HG02943 (cell line): ENCODE measurements at regions not wholly inside any gene's neighbourhood (a gene's known extent, or its start where the extent isn't known, plus 50 kb on each side); places are given as distances from the start of the nearest gene placed in this dataset.

Experiments used
- ATAC-seq: cut with Tn5 transposase; IDR thresholded peaks from one replicate; pipeline ENCODE4 v1.9.1; 2021; ENCODE audit warnings: mild to moderate bottlenecking, low read depth, moderate library complexity; ENCODE audit not compliant: unreplicated experiment

DNA sequence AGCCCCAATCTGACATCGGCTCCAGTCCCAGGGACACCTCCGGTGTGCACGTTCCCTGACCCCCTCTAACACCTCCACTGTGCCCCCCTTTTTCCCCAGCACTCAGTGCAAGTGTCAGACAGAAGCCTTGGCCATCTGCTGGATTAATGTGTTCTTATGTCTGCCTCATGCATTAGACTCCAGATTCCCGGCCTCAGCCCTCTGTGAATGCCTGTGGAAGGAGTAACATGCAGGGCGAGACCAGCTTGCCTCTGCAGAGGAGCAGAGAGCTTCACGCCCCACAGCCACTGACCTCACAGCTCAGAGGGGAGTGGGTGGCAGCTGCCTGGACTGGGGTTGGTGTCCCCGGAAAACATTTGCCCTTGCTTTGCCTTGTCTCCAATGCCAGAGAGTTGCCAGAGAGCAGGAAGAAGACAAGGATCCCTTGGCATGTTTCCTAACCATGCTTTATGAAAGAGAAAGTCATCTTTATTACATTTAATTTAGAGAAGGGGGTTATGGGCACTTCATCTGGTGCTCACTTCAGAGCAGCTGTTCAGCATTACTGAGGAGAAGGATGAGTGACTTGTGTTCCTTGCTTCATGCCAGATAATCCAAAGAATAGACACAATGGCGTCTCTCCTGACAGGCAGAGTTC, 91.6 kb upstream of the CXCL12 start:
- no peak for ATAC-seq

DNA sequence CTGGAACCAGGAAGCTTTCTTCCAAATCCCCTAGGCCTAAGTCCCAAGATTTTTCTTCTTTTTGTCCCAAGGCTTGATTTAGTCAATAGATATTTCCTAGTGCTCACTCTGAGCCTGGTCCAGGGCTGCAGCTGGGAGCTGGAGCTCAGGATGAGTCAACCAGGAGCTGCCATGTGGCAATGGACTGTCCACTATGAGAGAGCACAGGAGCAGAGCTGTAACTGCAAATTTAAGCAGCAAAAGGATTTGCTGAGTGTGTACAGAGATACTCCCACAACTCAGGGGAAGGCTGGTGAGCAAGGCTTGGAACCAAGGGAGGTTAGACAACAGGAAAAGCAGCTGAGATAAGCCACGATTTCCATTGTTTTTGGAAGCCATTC, 92.1 kb upstream of the CXCL12 start:
- ATAC-seq: no peak

DNA sequence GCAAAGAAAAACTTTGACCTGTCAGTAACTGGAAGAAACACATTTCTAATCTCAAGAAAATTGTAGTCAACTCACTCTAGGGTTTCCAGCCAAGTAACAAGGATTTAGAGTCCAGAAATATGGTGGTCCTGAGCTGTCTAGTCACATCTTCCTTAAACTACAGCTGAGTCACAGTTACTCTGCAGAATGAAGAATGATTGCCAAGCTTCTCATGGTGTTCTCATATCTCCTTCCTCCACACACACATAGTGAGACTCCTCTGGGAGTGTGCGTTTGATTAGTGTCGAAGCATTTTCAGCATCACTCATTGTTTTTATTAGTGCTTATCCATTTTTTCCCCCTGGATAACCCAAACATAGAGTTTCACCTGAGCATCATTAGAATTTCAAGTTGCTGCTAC, 93.1 kb upstream of the CXCL12 start:
- ATAC-seq: no peak

DNA sequence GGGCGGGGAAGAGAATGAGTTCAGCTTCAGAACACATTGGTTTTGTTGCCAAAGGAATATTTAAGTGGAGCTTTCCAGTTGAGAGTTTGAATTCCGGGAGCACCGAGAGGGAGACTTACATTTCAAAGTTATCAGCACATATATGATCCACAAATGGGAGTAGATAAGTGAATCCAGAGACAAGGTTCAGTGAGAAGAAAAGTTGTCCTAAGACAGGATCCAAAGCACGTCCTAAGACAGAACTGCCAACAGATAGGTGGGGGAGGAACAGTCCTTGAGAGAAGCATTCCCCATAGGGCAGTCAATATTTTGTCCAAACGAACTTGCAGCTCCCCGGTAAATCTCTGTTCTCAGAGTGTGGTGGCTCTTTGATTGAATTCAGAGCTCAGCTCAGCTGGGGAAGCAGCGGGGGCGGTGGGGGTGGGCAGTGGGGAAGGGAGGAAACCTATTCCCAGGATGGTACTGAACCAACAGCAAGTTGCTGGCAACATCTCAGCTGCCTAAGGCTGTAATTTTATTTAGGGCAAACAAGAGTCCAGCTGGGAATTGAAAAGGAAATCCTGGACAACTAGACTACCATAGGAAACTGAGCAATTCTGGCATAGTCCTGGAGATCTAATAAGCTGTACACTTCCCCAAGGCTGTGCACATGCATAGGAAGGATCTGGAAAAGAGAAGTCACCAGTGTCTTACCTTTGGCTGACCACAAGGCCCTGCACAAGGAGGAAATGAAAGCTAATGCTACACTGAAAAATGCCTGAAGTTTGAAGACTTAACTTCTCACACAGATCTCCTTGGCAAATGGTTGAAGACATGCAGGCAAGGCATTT, 94.2 kb upstream of the CXCL12 start:
- ATAC-seq: no peak

DNA sequence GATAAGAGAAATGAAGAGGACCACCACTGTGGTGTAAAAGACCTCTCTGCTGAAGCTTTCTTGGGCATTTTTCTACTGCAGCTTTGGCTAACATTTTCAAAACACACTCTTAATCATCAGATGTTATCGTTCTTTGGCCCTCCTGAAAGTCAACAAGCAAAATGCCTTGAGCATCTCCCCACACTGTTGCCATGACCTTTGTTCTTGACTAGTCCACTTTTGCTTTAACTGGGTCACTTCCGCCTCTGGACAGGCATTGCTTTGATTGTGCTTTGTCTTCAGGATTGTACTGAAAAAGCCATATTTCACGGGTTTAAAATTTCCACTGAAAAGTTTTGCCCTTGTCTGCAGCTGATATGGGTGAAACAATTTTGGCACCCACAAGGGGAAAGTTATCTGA, 107.8 kb upstream of the CXCL12 start:
- no peak for ATAC-seq

DNA sequence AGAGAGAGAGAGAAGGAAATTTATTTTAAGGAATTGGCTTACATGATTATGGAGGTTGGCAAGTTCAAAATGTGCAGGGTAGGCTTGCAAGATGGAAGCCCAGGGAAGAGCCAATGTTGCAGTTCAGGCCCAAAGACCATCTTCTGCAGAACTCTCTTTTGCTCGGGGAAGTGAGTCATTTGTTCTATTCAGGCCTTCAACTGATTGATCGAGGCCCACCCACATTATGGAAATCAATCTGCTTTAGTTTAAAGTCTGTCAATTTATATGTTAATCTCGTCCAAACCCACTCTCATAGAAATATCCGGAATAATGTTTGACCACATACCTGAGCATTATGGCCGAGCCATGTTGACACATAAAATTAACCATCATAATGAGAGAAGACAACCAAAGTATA, 113.3 kb upstream of the CXCL12 start:
- no peak for ATAC-seq

DNA sequence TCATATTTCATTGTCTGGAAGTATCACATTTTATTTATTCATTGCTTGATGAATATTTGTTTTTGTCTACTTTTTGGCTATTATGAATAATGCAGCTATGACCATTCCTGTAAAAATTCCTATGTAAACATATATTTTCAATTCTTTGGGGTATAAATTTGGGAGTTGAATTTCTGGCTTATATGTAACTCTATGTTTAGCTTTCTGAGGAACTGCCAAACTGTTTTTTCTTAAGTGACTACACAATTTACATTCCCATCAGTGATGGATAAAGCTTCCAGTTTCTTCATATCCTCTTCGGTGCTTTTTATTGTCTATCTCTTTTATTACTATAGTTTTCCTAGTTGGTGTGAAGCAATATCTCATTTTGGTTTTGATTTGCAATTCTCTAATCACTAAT, 115.6 kb upstream of the CXCL12 start:
- no peak for ATAC-seq

DNA sequence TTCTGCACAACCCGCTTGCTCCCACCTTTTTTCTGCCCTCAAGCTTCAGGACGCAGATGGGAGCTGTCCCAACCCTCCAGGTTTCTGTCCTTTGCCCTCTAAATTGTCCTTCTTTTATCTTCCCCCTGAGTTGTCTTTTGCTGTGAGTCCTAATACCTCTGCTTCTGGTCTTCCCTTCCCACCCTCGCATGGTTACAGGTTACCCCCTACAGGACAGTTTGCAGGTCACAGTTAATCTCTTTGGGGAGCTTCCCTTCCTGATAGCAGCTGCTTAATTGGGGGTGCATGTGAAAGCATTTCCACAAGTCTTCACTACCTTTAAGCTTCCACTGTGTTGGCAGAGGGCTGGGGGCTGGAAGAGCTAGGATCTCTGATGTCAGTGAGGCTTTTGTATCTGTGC, 121.5 kb upstream of the CXCL12 start:
- no peak for ATAC-seq

DNA sequence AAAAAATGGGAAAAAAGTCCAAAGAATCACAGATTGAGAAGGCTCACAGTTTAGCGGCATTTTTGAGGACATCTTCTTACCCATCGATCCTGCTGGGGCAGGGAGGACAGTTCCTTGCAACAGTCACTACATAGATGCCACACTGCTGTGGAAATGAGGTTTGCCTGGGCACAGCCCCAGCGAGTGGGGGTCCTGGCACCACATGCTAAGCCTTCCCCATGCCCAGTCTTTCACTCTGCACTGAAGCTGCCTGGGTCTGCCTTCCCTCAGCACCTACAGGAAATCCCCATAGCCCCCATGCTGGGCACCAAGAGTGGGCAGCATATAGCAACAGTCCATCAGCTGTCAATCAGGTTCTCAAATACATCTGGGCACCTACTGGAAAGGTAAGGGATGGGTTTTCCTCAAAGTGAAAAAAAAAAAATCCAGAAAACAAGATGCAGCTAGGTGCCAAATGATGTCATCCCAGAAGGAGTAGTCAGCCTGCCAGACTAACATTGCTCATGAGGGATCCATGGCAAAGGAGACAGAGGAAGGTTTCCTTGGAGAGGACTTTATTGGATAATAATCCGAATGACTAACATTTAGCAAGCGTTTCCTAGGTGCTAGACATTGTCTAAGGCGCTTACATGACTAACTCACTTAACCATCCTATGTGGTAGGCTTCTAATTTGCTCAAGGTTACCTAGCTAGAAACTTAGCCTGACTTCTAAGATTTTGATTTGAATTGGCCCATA, 125.7 kb upstream of the CXCL12 start:
- ATAC-seq: no peak

DNA sequence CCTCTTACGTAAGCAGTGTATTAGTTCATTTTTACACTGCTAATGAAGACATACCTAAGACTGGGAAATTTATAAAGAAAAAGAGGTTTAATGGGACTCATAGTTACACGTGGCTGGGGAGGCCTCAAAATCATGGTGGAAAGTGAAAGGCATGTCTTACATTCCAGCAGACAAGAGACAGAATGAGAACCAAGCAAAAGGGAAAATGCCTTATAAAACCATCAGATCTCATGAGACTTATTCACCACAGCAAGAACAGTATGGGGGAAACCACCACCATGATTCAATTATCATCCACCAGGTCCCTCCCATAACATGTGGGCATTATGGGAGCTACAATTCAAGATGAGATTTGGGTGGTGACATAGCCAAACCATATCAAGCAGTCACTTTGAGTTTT, 126.3 kb upstream of the CXCL12 start:
- ATAC-seq: no peak

DNA sequence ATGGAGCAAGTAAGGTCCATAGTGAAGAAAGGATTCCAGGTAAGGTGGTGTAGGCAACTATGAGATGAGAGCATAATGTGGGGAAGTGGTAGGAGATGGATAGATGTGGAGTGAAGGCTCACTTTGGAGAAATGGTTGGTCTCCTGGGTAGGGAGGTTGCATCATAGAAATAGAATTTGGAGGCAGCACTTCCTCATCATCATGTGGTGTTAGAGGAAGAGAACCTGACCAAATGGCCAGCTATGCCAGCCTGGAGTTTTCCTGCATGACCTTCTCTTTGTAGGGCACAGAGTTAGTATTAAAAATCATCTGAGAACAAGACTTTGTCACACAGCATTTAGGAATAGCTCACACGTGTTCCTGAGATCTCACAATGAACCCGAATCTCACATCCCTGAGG, 126.7 kb upstream of the CXCL12 start:
- no peak for ATAC-seq

DNA sequence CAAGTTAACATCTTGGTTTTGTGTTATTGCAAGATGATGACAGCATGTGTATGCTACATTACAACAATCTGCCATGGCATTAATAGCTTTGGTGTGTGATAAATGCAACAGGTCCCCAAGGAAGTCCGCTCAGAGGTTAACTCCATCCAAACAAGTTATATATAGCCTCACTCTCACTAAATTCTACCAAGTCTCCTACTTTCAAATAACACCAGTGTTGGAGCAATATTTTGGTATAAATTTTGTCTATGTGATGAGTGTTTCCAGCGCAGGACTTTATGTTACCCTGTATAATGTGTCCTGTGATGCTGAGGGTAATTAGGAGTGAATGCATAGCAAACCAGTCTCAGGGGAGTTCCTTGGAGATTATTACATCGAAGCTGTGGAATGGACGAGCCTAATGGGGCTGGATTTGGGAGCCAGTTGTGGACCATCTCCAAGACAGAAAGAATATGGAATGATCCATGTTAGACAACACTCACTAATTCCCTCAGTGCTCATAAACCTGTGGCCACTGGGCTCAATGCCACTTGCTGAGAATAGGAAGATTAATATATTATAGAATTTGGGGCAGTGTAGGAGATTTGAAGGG, 127.6 kb upstream of the CXCL12 start:
- ATAC-seq: no peak

DNA sequence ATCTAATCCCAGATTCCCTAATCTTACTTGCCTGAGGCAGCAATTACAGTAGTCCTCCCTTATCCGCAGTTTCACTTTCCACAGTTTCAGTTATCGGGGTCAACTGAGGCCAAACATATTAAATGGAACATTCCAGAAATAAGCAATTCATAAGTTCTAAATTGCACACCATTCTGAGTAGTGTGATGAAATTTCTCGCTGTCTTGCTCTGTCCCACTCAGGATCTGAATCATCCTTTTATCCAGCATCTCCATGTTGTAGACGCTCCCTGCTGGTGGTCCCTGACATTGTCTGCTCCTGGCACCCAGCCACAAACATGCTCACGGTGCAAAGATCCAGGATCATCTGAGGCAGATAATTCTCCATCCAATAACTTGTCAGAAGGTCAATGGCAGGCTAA, 128.7 kb upstream of the CXCL12 start:
- no peak for ATAC-seq

DNA sequence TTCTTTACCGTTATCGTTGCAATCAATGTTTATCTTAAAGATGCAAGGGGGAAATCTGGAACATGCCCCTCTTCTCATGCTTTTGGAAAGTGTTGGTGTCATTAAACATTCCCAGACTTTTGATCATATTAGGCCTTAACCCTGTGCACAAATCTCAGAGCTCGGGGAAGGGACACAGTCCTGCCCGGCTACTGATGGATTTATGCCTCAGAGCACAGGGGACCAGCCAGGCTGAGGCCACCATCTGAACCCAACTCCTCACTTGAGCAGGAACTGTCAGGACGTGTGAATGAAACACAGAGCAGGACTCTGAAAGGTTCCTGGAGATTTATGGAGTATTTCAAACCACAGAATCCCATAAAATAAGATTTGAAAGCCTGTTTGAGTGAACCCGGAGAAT, 132.0 kb upstream of the CXCL12 start:
- ATAC-seq: no peak

DNA sequence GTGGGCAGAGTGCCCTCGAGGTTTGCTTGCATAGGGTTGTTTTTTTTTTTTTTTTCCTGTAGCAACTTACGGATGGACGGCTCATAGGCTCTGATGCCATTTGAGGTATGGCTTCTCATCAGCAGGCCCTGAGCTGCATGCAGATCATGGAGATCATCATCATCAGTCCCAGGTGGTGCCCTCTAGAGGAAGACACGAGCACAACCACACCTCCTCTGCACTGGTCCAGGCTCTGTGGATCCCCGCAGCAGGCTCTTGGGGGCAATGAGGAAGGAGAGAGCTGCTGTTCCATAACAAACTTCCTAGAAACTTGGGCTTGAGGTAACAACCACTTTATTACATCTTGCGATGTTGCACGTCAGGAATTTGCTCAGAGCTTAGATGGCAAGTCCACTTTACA, 132.7 kb upstream of the CXCL12 start:
- ATAC-seq: no peak

DNA sequence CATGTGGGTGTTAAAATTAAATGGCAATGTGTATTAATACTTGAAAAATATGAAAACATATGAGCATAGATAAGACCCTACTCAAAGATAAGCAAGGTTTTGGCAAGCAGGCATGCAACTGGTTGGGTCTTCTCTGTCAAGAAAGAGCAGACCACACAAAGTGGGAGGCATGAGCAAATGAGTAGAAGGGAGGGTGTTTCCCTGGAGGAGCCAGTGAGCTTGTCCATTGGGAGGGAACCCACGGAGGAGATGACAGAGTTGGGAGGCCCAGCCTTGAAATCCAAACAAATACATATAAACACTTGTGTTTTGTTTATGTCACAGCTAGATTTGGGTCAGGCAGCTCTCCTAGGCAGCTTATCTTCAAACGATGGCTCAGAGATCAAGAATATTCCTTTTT, 134.5 kb upstream of the CXCL12 start:
- no peak for ATAC-seq

DNA sequence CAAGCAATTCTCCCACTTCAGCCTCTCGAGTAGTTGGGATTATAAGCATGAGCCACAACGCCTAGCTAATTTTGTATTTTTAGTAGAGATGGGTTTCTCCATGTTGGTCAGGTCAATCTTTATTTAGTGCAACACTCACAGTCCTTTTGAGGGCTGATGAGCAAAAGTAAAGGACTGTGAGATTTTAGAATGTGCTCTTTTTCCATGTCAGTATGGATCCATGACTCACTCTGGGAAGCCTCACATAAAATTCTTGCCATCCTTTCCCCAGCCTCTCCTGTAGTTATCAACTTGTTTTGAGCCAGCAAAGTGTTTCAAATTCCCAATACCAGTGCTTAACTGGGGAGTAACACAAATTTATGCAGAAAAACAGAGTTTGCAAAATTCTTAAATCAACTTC, 135.8 kb upstream of the CXCL12 start:
- ATAC-seq: no peak

DNA sequence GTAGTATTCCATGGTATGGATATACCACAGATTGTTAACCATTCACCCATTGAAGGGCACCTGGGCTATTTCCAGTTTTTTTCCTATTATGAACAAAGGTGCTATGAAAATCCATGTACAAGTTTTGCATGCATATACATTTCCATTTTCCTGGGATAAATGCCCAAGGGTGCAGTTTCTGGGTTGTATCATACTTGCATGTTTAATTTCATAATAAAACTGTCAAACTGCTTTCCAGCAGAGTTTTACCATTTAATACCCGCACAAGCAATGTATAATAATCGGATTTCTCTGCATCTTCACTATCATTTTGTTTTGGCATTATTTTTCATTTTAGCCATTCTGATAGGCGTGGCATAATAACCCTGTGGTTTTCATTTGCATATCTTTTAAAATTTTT, 154.3 kb upstream of the CXCL12 start:
- no peak for ATAC-seq

DNA sequence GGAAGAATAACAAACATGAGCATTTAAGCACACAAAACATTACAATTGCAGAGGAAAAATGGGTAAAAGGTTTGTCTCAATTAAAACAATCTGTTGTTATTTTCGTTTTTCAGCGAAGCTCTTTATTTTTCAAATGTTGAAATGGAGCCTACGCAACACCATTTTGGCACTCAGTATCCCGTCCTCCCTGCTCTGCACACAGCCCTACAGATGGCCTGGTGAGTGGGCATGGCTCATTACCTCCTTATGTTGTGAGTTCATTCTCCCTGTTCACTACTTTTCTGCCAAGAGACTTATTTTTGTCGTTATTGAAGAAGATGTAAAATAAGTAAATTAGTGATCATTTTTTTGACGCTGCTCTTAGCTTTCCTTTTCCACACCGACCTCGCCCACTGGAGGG, 167.8 kb upstream of the CXCL12 start:
- ATAC-seq: no peak

DNA sequence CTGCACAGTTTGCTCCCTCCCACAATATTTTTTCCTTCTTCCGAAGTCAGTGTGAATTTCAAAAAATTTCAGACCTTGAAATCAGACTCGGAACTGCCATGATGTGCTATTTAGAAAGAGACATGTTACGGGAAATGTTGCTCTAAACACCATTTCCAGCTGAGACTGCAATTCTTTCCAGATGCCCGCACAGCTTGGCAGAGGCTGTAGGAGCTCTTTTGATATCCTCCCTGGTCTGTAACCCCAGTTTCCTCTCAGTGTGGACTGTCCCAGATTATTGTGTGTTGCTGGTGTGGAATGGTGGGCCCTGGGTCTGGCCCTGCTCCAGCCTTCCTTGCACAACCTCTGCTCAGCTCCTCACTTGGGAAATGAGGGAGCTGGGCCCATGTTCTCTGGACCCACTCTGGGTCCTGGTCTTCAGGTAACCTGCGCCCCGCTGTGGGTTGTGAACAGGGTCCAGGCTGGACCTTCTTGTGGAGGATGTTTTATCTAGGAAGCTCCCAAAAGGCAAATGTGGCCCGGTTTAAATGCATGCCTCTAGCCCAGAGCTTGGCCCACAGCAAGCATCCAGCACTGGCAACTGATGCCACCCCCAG, 172.8 kb upstream of the CXCL12 start:
- no peak for ATAC-seq

DNA sequence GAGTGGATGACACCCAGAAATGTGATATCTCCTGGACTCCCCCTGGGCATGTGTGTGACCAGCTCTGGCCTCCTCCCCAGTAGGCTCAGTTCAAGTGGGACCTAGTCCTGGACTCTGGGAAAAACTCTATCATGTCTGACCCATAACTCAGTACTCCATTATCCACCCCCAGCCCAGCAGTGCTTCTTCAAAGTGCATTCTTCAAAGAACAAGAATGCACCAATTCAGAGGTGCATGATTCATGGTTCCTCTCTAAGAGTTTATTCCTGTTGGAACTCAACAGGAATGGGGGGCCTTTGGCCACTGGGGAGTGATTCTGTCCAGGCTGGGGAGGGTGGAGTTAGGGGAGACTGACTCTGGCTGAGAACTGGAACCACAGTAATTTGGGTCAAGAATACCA, 173.6 kb upstream of the CXCL12 start:
- ATAC-seq: no peak
